Left lung (tissue), 4 donors: ENCODE measurements at regions not wholly inside any gene's neighbourhood (a gene's known extent, or its start where the extent isn't known, plus 50 kb on each side); places are given as distances from the start of the nearest gene placed in this dataset.

ENCODE experiments used
- ATAC-seq: fragments of 200-7000 bp; cut with Tn5 transposase; one replicate; pipeline ENCODE4 v1.9.1; 2020; ENCODE audit warnings: moderate library complexity
- DNase-seq, 4 donors: peaks; one replicate each; pipeline ENCODE4 v3.0.0-alpha.2; 2013 to 2020
- H3K27ac ChIP-seq, 2 donors: fragments of 200-600 bp; sonication (generic) in 1 of 2; one replicate each; pipeline versions ENCODE4 v1.5.0 to v1.8.0; 2020 to 2021
- H3K27me3 ChIP-seq, 2 donors: fragments of 200-600 bp; sonication (generic) in 1 of 2; one replicate each; pipeline versions ENCODE4 v1.5.0 to v1.8.0; 2020 to 2021
- H3K36me3 ChIP-seq, 2 donors: fragments of 200-600 bp; sonication (generic) in 1 of 2; one replicate each; pipeline versions ENCODE4 v1.5.0 to v1.8.0; 2020 to 2021
- H3K4me1 ChIP-seq, 2 donors: fragments of 200-600 bp; one replicate each; pipeline ENCODE4 v1.8.0; 2021
- H3K4me3 ChIP-seq, 2 donors: fragments of 200-600 bp; sonication (generic) in 1 of 2; one replicate each; pipeline versions ENCODE4 v1.5.0 to v1.8.0; 2020 to 2021; ENCODE audit warnings: mild to moderate bottlenecking in 1 of 2
- H3K9me3 ChIP-seq, 2 donors: fragments of 200-600 bp; sonication (generic) in 1 of 2; one replicate each; pipeline versions ENCODE4 v1.5.0 to v1.8.0; 2020 to 2021
- CTCF ChIP-seq, 2 donors: fragments of 200-600 bp; sonication (generic) in 1 of 2; IDR thresholded peaks; one replicate each; pipeline versions ENCODE4 v1.5.0 to v1.8.0; 2021; ENCODE audit warnings: antibody characterized with exemption in 2 of 2
- intact Hi-C, 2 donors: fragments of 100-400 bp; cut with DNase I; formaldehyde crosslinking; loops; one replicate each; pipeline versions ENCODE4 v1.11.2 to v1.14.2; 2022
- donor health status: DM: no; HTN: yes; CAD: no.
- donor health status: DM: no; HTN: no; CAD: no.

GRCh38 chr4:13103382-13104015, 380.6 kb downstream of the RAB28 start:
- Histone ChIP-seq H3K36me3 (no peaks in the 10 kb centered on the region), H3K4me1 (no peaks in the 10 kb centered on the region), H3K9me3 (peaks cover 0 to 4% of the 10 kb centered on the region in 2 donors), H3K27me3 (no peaks in the 10 kb centered on the region), H3K27ac (no peak overlapping the region), H3K4me3 (no peak overlapping the region)
- intact Hi-C loops: no loop called here
- no peak for ATAC-seq
- no peak for DNase-seq
- no peak for TF ChIP-seq CTCF (IDR thresholded peaks at IDR 0.05)

- H3K4me1 ChIP-seq: no peaks in the 10 kb centered on the region
- no peak for DNase-seq
- intact Hi-C loops: no loop called here
- H3K4me3 ChIP-seq: no peak overlapping the region
- H3K9me3 ChIP-seq: peaks cover 0 to 4% of the 10 kb centered on the region in 2 donors
- H3K36me3 ChIP-seq: no peaks in the 10 kb centered on the region
- H3K27me3 ChIP-seq: no peaks in the 10 kb centered on the region
- TF ChIP-seq CTCF (IDR thresholded peaks at IDR 0.05): no peak
- H3K27ac ChIP-seq: no peak overlapping the region
- ATAC-seq: no peak
These were observed 381.9 kb downstream of the RAB28 start for GRCh38 chr4:13102092-13102742.

- Histone ChIP-seq H3K4me1 (no peaks in the 10 kb centered on the region), H3K27me3 (no peaks in the 10 kb centered on the region), H3K36me3 (no peaks in the 10 kb centered on the region), H3K9me3 (peaks cover 0 to 4% of the 10 kb centered on the region in 2 donors), H3K4me3 (no peak overlapping the region), H3K27ac (no peak overlapping the region)
- intact Hi-C loops: no loop called here
- DNase-seq (no peak), ATAC-seq (no peak)
- TF ChIP-seq CTCF (IDR thresholded peaks at IDR 0.05): no peak
These were observed 386.2 kb downstream of the RAB28 start for GRCh38 chr4:13097971-13098370.

GRCh38 chr4:13095722-13096121, 388.4 kb downstream of the RAB28 start:
- H3K4me3 ChIP-seq: no peak overlapping the region
- intact Hi-C loops: no loop called here
- no peaks in the 10 kb centered on the region for H3K36me3 ChIP-seq
- H3K27ac ChIP-seq: no peak overlapping the region
- no peak for TF ChIP-seq CTCF (IDR thresholded peaks at IDR 0.05)
- no peaks in the 10 kb centered on the region for H3K4me1 ChIP-seq
- ATAC-seq (no peak), DNase-seq (no peak)
- H3K27me3 ChIP-seq: no peaks in the 10 kb centered on the region
- peaks cover 0 to 4% of the 10 kb centered on the region in 2 donors for H3K9me3 ChIP-seq

GRCh38 chr4:13093170-13093569, 391.0 kb downstream of the RAB28 start:
- no peak for TF ChIP-seq CTCF (IDR thresholded peaks at IDR 0.05)
- Histone ChIP-seq H3K36me3 (no peaks in the 10 kb centered on the region), H3K27ac (no peak overlapping the region), H3K4me3 (no peak overlapping the region), H3K4me1 (no peaks in the 10 kb centered on the region), H3K9me3 (peaks cover 0 to 4% of the 10 kb centered on the region in 2 donors), H3K27me3 (no peaks in the 10 kb centered on the region)
- DNase-seq (no peak), ATAC-seq (no peak)
- intact Hi-C loops: no loop called here
